IMR-90 (cell line): ENCODE measurements at regions not wholly inside any gene's neighbourhood (a gene's known extent, or its start where the extent isn't known, plus 50 kb on each side); places are given as distances from the start of the nearest gene placed in this dataset.
"Not testable (repeated sequence)": the region's sequence is repeated elsewhere in the genome, so short reads cannot be mapped to it uniquely, and the experiment has no call there.

Source experiments
- ATAC-seq: fragments of 200-7000 bp; cut with Tn5 transposase; 2 replicates; pipeline ENCODE4 v1.9.1; 2020; ENCODE audit warnings: low read depth, mild to moderate bottlenecking, moderate library complexity
- BruUV-seq: library from RNA; stranded (reverse); fragments of 400-500 nt; replicated peaks from 2 replicates; lab custom pipeline; 2021; lab: Mats Ljungman, UMichigan
- CTCF ChIA-PET: fragments of 300-600 bp; formaldehyde crosslinking; extraction: SDS; loops from one replicate; lab custom pipeline; 2021; ENCODE audit warnings: antibody characterized with exemption; lab: Yijun Ruan, JAX
- POLR2A ChIA-PET: fragments of 300-600 bp; sonication (Branson Sonifier 250); formaldehyde crosslinking; loops from one replicate; lab custom pipeline; 2022; ENCODE audit warnings: antibody characterized with exemption; ENCODE audit not compliant: unreplicated experiment; lab: Charles Lee
- DNase-seq: peaks from one replicate; pipeline ENCODE4 v3.0.0; 2013
- H2AFZ ChIP-seq: replicated peaks from 2 replicates; pipeline ENCODE3; 2013; ENCODE audit warnings: low read length, mild to moderate bottlenecking; ENCODE audit not compliant: poor library complexity
- H2AK5ac ChIP-seq: 2 replicates; pipeline ENCODE4 v1.6.1; 2013; ENCODE audit warnings: low read depth, low read length, inconsistent platforms
- H2AK9ac ChIP-seq: replicated peaks from 2 replicates; pipeline ENCODE3; 2013; ENCODE audit warnings: mild to moderate bottlenecking, low read depth, low read length, moderate library complexity; ENCODE audit not compliant: poor library complexity
- H2BK120ac ChIP-seq: 2 replicates; pipeline ENCODE4 v1.6.1; 2013; ENCODE audit warnings: low read depth, low read length, inconsistent platforms
- H2BK15ac ChIP-seq: 3 replicates; pipeline ENCODE4 v1.6.1; 2013; ENCODE audit warnings: low read depth, low read length, inconsistent platforms
- H2BK20ac ChIP-seq: 2 replicates; pipeline ENCODE4 v1.6.1; 2013; ENCODE audit warnings: low read depth, mild to moderate bottlenecking, inconsistent platforms, low read length, moderate library complexity
- H2BK5ac ChIP-seq: 2 replicates; pipeline ENCODE4 v1.6.1; 2013; ENCODE audit warnings: mild to moderate bottlenecking, low read depth, low read length, inconsistent platforms; ENCODE audit not compliant: poor library complexity, severe bottlenecking
- H3K14ac ChIP-seq: replicated peaks from 2 replicates; pipeline ENCODE4 v1.6.1; 2013; ENCODE audit warnings: low read depth, low read length, inconsistent platforms
- H3K18ac ChIP-seq: 2 replicates; pipeline ENCODE4 v1.6.1; 2013; ENCODE audit warnings: low read depth, low read length, control low read depth
- H3K23ac ChIP-seq: 2 replicates; pipeline ENCODE4 v1.6.1; 2013; ENCODE audit warnings: low read depth, low read length, inconsistent platforms
- H3K27ac ChIP-seq: 2 replicates; pipeline ENCODE4 v1.5.1; 2013; ENCODE audit warnings: mild to moderate bottlenecking, control low read depth, low read length; ENCODE audit not compliant: insufficient read depth
- H3K27me3 ChIP-seq: 2 replicates; pipeline ENCODE4 v1.6.1; 2013; ENCODE audit warnings: low read length; ENCODE audit not compliant: control insufficient read depth, insufficient read depth
- H3K36me3 ChIP-seq: 2 replicates; pipeline ENCODE4 v1.6.1; 2013; ENCODE audit warnings: low read length, mixed read lengths; ENCODE audit not compliant: control insufficient read depth, insufficient read depth
- H3K4ac ChIP-seq: 2 replicates; pipeline ENCODE4 v1.6.1; 2013; ENCODE audit warnings: low read depth, low read length, inconsistent platforms
- H3K4me1 ChIP-seq: 2 replicates; pipeline ENCODE4 v1.6.1; 2013; ENCODE audit warnings: low read length, mixed read lengths; ENCODE audit not compliant: control insufficient read depth, insufficient read depth
- H3K4me2 ChIP-seq: 2 replicates; pipeline ENCODE4 v1.6.1; 2013; ENCODE audit warnings: low read depth, mild to moderate bottlenecking, control low read depth, low read length, moderate library complexity
- H3K4me3 ChIP-seq: 2 replicates; pipeline ENCODE4 v1.5.1; 2013; ENCODE audit warnings: low read depth, mild to moderate bottlenecking, control low read depth, low read length, moderate library complexity; ENCODE audit not compliant: insufficient read depth
- H3K56ac ChIP-seq: 2 replicates; pipeline ENCODE4 v1.6.1; 2013; ENCODE audit warnings: low read length, inconsistent platforms; ENCODE audit not compliant: insufficient read depth; ENCODE audit errors: extremely low read depth
- H3K79me1 ChIP-seq, 2 experiments: 2 replicates each; pipeline ENCODE4 v1.6.1; 2013; ENCODE audit warnings: low read length in 2 of 2, inconsistent platforms in 1 of 2, low read depth in 1 of 2
- H3K9ac ChIP-seq: 2 replicates; pipeline ENCODE4 v1.6.1; 2013; ENCODE audit warnings: low read depth, low read length, control low read depth
- H3K9me1 ChIP-seq: 2 replicates; pipeline ENCODE4 v1.6.1; 2013; ENCODE audit warnings: low read length, inconsistent platforms; ENCODE audit not compliant: insufficient read depth
- H3K9me3 ChIP-seq: 2 replicates; pipeline ENCODE4 v1.6.1; 2013; ENCODE audit warnings: low read length; ENCODE audit not compliant: control insufficient read depth, insufficient read depth
- H4K20me1 ChIP-seq: 2 replicates; pipeline ENCODE4 v1.6.1; 2013; ENCODE audit warnings: low read length, inconsistent platforms; ENCODE audit not compliant: insufficient read depth
- H4K5ac ChIP-seq: 2 replicates; pipeline ENCODE4 v1.6.1; 2013; ENCODE audit warnings: mild to moderate bottlenecking, low read depth, low read length, control low read depth
- H4K8ac ChIP-seq, 2 experiments: 2 replicates each; pipeline ENCODE4 v1.6.1; 2013; ENCODE audit warnings: low read depth in 2 of 2, low read length in 2 of 2, control low read depth in 1 of 2, inconsistent platforms in 1 of 2
- H4K91ac ChIP-seq: 2 replicates; pipeline ENCODE4 v1.6.1; 2013; ENCODE audit warnings: low read depth, low read length, inconsistent platforms; ENCODE audit not compliant: insufficient read depth
- WGBS, 2 experiments: methylation state at CpG; one replicate each; pipeline versions ENCODE4 v1.1.5 to v1.1.7; 2013; ENCODE audit warnings: missing lambda C conversion rate in 2 of 2; ENCODE audit not compliant: insufficient read length in 1 of 2; ENCODE audit errors: extremely low coverage in 2 of 2; 5-methylcytosine and 5-hydroxymethylcytosine counted together
- dilution Hi-C: fragments of 300-500 bp; cut with HindIII; formaldehyde crosslinking; loops from one replicate; pipeline ENCODE4 v1.14.3; 2018; ENCODE audit warnings: low sequenced_read_pairs; ENCODE audit not compliant: unreplicated experiment
- in situ Hi-C: fragments of 300-500 bp; cut with MboI; formaldehyde crosslinking; loops from 3 replicates; pipeline ENCODE4 v1.14.3; 2019; ENCODE audit warnings: low sequenced_read_pairs, inconsistent platforms, mixed read lengths
- intact Hi-C: fragments of 100-400 bp; cut with micrococcal nuclease; formaldehyde crosslinking; loops from 2 replicates; pipeline ENCODE4 v1.10.0; 2022

GRCh38 chr2:47623140-47623539, 52.4 kb upstream of the KCNK12 start:
- H3K18ac ChIP-seq, H3K4me3 ChIP-seq, H3K9me1 ChIP-seq, H2AK9ac ChIP-seq, H3K14ac ChIP-seq, H2AK5ac ChIP-seq, ATAC-seq, H2BK15ac ChIP-seq, DNase-seq, H4K5ac ChIP-seq, H3K4me1 ChIP-seq, POLR2A ChIA-PET, in situ Hi-C loops, H3K4ac ChIP-seq, H4K8ac ChIP-seq, H2AFZ ChIP-seq, CTCF ChIA-PET, H3K9me3 ChIP-seq, H3K79me1 ChIP-seq, H3K56ac ChIP-seq, H2BK120ac ChIP-seq, H3K36me3 ChIP-seq, H3K4me2 ChIP-seq, H2BK20ac ChIP-seq, dilution Hi-C loops, H3K9ac ChIP-seq, H4K91ac ChIP-seq, BruUV-seq, H4K20me1 ChIP-seq, intact Hi-C loops, H2BK5ac ChIP-seq, H3K23ac ChIP-seq, H3K27ac ChIP-seq: not testable (repeated sequence)
- no CpG with 5 or more reads among the region's 1 CpG for WGBS, 2 experiments
- H3K27me3 ChIP-seq = peaks cover 11% of the 10 kb centered on the region
